NCI-H82 (cell line): ENCODE measurements at regions not wholly inside any gene's neighbourhood (a gene's known extent, or its start where the extent isn't known, plus 50 kb on each side); places are given as distances from the start of the nearest gene placed in this dataset.
"Not testable (repeated sequence)": the region's sequence is repeated elsewhere in the genome, so short reads cannot be mapped to it uniquely, and the experiment has no call there.

Source experiments
- DNase-seq: peaks from one replicate; lab custom pipeline; 2025; lab: John Stamatoyannopoulos, UW

DNA sequence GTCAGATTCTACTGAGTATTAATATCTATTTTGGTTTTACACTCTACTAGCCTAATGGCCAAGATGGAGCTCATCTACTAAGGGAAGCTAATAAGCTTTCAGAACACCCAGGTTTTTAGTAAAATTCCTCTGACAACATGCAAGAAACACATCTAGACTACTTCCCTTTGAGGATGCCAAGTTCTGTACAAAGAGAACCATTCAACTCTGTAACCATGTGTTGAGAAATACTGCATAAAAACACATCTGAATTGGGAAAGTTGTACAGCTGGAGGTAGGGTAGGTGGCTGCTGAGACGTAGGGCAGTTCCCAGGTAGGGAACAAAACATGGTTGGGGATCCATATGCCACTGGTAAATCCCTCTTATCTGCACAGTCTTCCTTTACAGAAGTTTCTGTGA is 66.2 kb downstream of the SC5D start:
- no peak for DNase-seq

DNA sequence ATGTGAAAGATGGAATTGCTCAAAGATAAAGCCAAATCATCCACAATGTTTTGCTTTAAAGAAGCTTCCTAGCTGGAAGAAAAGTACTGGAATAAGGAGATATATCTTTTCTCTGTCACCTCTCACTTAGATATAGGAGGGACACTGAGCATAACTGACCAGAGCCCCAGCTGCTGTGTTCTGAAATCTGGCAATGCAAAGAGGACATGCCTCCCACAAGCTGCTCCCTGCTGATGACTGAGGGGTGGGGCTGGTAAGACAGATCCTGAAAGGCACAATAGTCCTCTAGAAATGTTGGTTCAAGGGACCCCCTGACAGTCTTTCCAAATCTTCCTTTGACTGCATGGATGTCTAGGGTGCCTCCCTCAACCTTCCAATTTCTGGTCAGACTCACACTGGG is 67.0 kb downstream of the SC5D start:
- no peak for DNase-seq

DNA sequence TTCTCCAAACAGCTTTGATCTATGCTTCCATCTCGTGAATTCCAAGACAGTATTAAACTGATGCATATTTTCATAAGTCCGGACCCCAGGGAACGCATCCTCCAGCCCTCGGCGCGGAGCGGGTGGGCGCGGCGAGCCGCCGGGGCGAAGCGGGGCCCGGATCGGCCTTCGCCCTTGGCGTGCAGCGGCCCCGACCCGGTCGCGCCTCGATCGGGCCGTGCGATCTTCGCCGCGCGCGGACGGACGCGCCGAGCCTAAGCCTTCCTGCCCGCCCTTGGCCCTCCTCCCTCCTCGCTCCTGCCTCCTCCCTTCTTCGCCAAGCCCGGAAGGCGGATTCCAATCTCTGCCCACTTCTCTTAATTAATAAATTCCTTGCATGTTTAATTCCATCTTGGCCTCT is 70.4 kb downstream of the SC5D start:
- DNase-seq = not testable (repeated sequence)

- no peak for DNase-seq
These were observed 72.7 kb downstream of the SC5D start for GRCh38 chr11:121365304-121365703.

GRCh38 chr11:121366038-121366437 is 73.5 kb downstream of the SC5D start:
- DNase-seq = no peak

- peak; percentile 66 for DNase-seq
These were observed 74.7 kb downstream of the SC5D start for GRCh38 chr11:121367001-121367843.

DNA sequence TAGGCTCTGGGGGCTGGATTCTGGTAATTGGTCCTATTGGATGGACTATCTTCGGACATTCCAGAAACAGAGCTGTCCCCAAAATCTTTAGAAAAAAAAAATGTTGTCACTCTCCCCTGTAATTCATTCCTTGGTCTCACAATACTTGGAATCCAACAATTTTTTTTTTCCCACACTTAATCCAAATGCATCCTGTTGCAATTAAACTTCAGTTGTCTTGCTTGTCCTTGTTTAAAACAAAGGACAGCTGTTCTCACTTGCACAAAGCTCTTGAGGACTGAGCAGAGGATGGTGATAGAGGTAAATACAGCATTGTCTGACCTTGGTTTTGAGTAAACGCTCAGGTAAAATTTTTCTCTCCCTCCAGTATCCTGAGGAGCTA is 75.3 kb downstream of the SC5D start:
- no peak for DNase-seq

DNA sequence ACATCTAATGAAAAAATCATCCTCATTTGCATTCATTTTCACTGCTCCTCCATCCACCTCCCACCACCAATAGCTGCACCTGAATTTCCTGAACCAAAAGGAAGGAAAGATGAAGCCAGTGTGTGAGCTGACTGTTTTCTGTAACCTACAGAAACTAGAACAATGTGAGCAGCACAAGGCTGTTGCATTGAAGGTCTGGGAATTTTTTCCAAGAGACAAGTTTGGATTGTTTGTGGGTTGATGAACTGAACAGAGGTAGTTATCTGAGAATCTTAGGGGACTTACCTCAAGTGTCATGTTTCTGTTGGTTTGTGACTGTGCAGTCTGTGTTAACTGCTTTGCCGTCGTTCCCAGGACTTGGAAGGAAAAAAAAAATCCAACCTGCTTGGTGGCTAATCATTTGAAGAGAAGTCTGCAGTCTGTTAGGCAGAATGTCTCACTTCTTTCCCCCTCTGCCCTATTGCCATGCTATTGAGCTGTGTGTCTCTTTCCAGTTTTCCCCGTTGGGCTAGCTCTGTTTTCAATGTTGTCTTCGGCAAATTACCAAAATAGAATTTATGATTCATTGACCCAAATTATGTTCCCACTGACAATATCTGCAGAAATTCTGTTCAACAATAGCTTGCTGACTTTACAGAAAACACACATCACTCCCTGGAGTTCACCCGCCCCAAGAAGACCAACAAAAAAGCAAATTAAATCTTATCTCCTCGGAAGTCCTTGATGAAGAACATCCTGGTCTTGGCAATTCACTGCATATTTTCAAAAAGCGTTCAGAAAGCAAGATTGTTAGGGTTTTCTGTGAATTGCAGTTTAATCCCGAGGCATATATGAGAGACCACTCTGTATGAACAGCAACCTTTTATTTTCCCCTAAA is 76.0 kb downstream of the SC5D start:
- no peak for DNase-seq

- no peak for DNase-seq
These were observed 76.8 kb downstream of the SC5D start for GRCh38 chr11:121369366-121369765.

- no peak for DNase-seq
These were observed 79.5 kb downstream of the SC5D start for GRCh38 chr11:121372028-121372427.

GRCh38 chr11:121372671-121373429 is 79.3 kb upstream of the SORL1 start:
- no peak for DNase-seq

- no peak for DNase-seq
These were observed 77.7 kb upstream of the SORL1 start for GRCh38 chr11:121374286-121374985.

GRCh38 chr11:121376130-121376529 is 76.0 kb upstream of the SORL1 start:
- DNase-seq = no peak

- peak; percentile 31 for DNase-seq
These were observed 72.8 kb upstream of the SORL1 start for GRCh38 chr11:121379145-121379810.

DNA sequence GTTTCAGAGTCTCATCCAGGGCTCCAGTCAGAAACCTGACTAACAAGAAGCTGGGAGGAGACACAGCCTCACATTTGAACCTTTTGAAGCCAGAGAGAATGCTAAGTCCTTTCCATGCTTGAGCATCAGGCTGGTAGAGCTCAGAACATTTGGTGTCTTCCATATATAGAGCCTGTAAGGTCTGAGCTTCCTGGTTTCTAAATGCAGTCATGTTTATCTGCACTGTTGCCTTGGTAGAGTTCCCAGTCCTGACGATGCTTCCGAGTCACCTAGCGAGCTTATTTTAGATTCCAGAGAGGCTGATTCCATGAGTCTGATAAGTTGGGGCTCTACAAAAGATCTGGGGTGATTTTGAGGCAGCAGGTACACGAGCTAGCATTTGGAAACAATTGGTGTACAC is 68.4 kb upstream of the SORL1 start:
- DNase-seq = no peak

DNA sequence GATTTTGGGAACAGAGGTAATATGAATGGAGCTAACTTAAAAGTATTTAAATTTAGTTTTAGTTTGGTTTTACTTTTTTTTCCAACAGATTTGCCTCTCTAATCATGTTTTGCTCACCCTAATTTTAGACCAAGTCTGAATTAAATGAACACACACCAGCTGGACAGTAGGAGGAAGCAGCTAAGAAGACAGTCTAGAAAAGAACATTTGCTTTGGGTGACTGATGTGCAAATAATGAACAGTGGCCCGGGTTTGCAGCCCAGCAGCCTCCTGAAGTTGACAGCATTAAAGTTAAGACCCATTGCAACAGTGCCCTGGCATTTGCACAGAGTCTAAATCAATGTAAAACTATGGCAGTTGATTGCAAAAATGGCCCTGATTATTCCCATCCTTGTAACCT is 66.4 kb upstream of the SORL1 start:
- DNase-seq = no peak
